Ammon's horn (tissue), 1 donor: ENCODE measurements at regions not wholly inside any gene's neighbourhood (a gene's known extent, or its start where the extent isn't known, plus 50 kb on each side); places are given as distances from the start of the nearest gene placed in this dataset.
A peak's percentile ranks its signal among the peaks of the same experiment; 100 is the strongest.

Source experiments
- DNase-seq: peaks from one replicate; pipeline ENCODE4 v3.0.0-alpha.2; 2016; ENCODE audit warnings: low spot score

- no peak for DNase-seq
Observed at GRCh38 chr20:19953606-19954005, 63.6 kb upstream of the NAA20 start.

GRCh38 chr20:19956976-19957375, 60.2 kb upstream of the NAA20 start:
- no peak for DNase-seq

- no peak for DNase-seq
Observed at GRCh38 chr20:19958219-19958618, 58.9 kb upstream of the NAA20 start.

GRCh38 chr20:19958928-19959327, 58.2 kb upstream of the NAA20 start:
- DNase-seq: no peak

- DNase-seq: no peak
Observed at GRCh38 chr20:19960745-19961144, 56.4 kb upstream of the NAA20 start.

GRCh38 chr20:19961293-19961692, 55.9 kb upstream of the NAA20 start:
- DNase-seq: no peak

GRCh38 chr20:19962958-19963357, 54.2 kb upstream of the NAA20 start:
- no peak for DNase-seq

- peak; percentile 49 for DNase-seq
Observed at GRCh38 chr20:19964289-19965265, 52.6 kb upstream of the NAA20 start.

- DNase-seq: no peak
Observed at GRCh38 chr20:19966840-19967239, 50.3 kb upstream of the NAA20 start.
